ENCODE measurements at regions not wholly inside any gene's neighbourhood (a gene's known extent, or its start where the extent isn't known, plus 50 kb on each side); places are given as distances from the start of the nearest gene placed in this dataset.

GRCh38 chr4:188466001-188466400 lies 326.8 kb downstream of the TRIML1 start:
- no peak for TF ChIP-seq POLR2AphosphoS5 (IDR thresholded peaks at IDR 0.05; ENCODE audit: low read depth, low read length)
- TF ChIP-seq, protein P1, sequence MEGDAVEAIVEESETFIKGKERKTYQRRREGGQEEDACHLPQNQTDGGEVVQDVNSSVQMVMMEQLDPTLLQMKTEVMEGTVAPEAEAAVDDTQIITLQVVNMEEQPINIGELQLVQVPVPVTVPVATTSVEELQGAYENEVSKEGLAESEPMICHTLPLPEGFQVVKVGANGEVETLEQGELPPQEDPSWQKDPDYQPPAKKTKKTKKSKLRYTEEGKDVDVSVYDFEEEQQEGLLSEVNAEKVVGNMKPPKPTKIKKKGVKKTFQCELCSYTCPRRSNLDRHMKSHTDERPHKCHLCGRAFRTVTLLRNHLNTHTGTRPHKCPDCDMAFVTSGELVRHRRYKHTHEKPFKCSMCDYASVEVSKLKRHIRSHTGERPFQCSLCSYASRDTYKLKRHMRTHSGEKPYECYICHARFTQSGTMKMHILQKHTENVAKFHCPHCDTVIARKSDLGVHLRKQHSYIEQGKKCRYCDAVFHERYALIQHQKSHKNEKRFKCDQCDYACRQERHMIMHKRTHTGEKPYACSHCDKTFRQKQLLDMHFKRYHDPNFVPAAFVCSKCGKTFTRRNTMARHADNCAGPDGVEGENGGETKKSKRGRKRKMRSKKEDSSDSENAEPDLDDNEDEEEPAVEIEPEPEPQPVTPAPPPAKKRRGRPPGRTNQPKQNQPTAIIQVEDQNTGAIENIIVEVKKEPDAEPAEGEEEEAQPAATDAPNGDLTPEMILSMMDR (IDR thresholded peaks at IDR 0.05): no peak
- no peak for TF ChIP-seq SIN3A (IDR thresholded peaks at IDR 0.05; ENCODE audit: borderline replicate concordance, insufficient read depth, low read depth, low read length)
- TF ChIP-seq, protein P2, sequence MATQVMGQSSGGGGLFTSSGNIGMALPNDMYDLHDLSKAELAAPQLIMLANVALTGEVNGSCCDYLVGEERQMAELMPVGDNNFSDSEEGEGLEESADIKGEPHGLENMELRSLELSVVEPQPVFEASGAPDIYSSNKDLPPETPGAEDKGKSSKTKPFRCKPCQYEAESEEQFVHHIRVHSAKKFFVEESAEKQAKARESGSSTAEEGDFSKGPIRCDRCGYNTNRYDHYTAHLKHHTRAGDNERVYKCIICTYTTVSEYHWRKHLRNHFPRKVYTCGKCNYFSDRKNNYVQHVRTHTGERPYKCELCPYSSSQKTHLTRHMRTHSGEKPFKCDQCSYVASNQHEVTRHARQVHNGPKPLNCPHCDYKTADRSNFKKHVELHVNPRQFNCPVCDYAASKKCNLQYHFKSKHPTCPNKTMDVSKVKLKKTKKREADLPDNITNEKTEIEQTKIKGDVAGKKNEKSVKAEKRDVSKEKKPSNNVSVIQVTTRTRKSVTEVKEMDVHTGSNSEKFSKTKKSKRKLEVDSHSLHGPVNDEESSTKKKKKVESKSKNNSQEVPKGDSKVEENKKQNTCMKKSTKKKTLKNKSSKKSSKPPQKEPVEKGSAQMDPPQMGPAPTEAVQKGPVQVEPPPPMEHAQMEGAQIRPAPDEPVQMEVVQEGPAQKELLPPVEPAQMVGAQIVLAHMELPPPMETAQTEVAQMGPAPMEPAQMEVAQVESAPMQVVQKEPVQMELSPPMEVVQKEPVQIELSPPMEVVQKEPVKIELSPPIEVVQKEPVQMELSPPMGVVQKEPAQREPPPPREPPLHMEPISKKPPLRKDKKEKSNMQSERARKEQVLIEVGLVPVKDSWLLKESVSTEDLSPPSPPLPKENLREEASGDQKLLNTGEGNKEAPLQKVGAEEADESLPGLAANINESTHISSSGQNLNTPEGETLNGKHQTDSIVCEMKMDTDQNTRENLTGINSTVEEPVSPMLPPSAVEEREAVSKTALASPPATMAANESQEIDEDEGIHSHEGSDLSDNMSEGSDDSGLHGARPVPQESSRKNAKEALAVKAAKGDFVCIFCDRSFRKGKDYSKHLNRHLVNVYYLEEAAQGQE (IDR thresholded peaks at IDR 0.05; ENCODE audit: insufficient read depth in 1 of 2, low read depth in 2 of 2, low read length in 1 of 2): no peak
- TF ChIP-seq TCF7L2 (IDR thresholded peaks at IDR 0.05; ENCODE audit: low read depth, low read length): no peak
- ChIA-PET CTCF (no interaction called here), POLR2A (no interaction called here)
- Histone ChIP-seq H3K27me3 (ENCODE audit: control insufficient read depth, insufficient read depth, low read length) (no peaks in the 10 kb centered on the region), H3K4me1 (ENCODE audit: control insufficient read depth, insufficient read depth, low read length) (no peaks in the 10 kb centered on the region), H3K27ac (ENCODE audit: low read length) (no peak overlapping the region), H3K4me3 (ENCODE audit: low read depth in 2 of 2, low read length in 2 of 2) (no peak overlapping the region), H3K36me3 (ENCODE audit: control insufficient read depth, insufficient read depth, low read length) (no peaks in the 10 kb centered on the region), H3K9me3 (ENCODE audit: control insufficient read depth, insufficient read depth, low read depth, low read length) (peaks cover 2% of the 10 kb centered on the region; the same call in 1 of the 2 replicates)
- ATAC-seq: no peak
- BruUV-seq (replicated peaks): no TSS peak
- in situ Hi-C loops (cut with HindIII; ENCODE audit: low pct_unique_long_range_greater_than_20kb, low sequenced_read_pairs): no loop called here
- no peak for DNase-seq (ENCODE audit: low read depth, low spot score)
- intact Hi-C loops (cut with micrococcal nuclease; ENCODE audit: unreplicated experiment): no loop called here

- ChIA-PET CTCF (no interaction called here), POLR2A (no interaction called here)
- TF ChIP-seq TCF7L2 (IDR thresholded peaks at IDR 0.05; ENCODE audit: low read depth, low read length) (no peak), POLR2AphosphoS5 (IDR thresholded peaks at IDR 0.05; ENCODE audit: low read depth, low read length) (no peak), SIN3A (IDR thresholded peaks at IDR 0.05; ENCODE audit: borderline replicate concordance, insufficient read depth, low read depth, low read length) (no peak)
- TF ChIP-seq, protein P1 (IDR thresholded peaks at IDR 0.05): no peak
- TF ChIP-seq, protein P2 (IDR thresholded peaks at IDR 0.05; ENCODE audit: insufficient read depth in 1 of 2, low read depth in 2 of 2, low read length in 1 of 2): no peak
- ATAC-seq: no peak
- in situ Hi-C loops (cut with HindIII; ENCODE audit: low pct_unique_long_range_greater_than_20kb, low sequenced_read_pairs): no loop called here
- Histone ChIP-seq H3K27me3 (ENCODE audit: control insufficient read depth, insufficient read depth, low read length) (no peaks in the 10 kb centered on the region), H3K36me3 (ENCODE audit: control insufficient read depth, insufficient read depth, low read length) (no peaks in the 10 kb centered on the region), H3K27ac (ENCODE audit: low read length) (no peak overlapping the region), H3K4me3 (ENCODE audit: low read depth in 2 of 2, low read length in 2 of 2) (no peak overlapping the region), H3K4me1 (ENCODE audit: control insufficient read depth, insufficient read depth, low read length) (no peaks in the 10 kb centered on the region), H3K9me3 (ENCODE audit: control insufficient read depth, insufficient read depth, low read depth, low read length) (no peaks in the 10 kb centered on the region)
- intact Hi-C loops (cut with micrococcal nuclease; ENCODE audit: unreplicated experiment): no loop called here
- DNase-seq (ENCODE audit: low read depth, low spot score): no peak
- no TSS peak for BruUV-seq (replicated peaks)
These were observed 345.0 kb downstream of the TRIML1 start for GRCh38 chr4:188484256-188484655.
